ENCODE measurements at regions not wholly inside any gene's neighbourhood (a gene's known extent, or its start where the extent isn't known, plus 50 kb on each side); places are given as distances from the start of the nearest gene placed in this dataset.
"Not testable (repeated sequence)": the region's sequence is repeated elsewhere in the genome, so short reads cannot be mapped to it uniquely, and the experiment has no call there.

DNA sequence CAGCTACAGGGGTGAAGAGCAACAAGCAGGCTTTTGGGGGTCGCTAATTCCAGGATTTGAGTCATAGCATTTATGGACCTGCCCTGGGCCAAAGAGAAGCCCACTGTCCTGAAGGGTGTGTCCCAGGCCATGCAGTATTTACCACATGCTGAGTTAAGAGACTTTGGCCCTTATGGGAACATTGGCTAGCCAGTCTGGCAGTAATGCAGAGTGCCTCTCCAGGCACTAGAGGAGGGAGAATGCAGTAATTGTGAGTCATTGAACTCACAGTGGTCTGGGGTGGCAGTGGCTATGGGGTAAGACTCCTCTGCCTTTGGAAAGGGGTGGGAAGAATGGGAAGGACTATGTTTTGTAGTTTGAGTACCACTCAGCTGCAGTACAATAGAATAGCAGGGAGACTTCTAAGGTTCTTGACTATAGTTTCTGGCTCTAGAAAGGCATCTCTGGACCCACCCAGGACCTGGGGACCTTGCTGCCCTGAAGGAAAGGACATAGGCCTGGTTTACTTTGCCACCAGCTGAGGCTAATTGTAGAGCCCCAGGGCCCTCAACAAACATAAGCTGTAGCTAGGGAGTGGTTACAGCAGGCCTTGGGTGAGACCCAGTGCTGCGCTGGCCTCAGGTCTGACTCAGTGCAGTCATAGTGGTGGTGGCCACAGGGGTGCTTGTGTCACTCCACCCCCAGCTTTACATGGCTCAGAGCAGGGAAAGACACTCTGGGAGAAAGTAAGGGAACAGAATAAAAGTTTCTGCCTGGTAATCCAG is 520.9 kb downstream of the HTR1B start:
- no peak for DNase-seq

DNA sequence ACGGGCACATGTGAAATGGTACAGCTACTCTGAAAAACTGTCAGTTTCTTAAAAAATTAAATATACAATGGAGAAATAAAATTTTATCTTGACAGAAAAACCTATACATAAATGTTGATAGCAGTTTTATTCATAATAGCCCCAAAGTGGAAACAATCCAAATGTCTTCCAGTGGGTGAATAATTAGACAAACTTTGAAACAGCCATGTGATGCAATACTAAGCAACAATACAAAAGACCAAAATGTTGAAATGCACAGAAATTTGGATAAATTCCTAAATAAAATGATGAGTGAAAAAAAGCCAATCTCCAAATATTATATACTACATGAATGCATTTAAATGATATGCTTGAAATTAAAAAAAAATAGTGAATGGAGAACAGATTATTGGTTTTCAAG is 523.1 kb downstream of the HTR1B start:
- DNase-seq = no peak

DNA sequence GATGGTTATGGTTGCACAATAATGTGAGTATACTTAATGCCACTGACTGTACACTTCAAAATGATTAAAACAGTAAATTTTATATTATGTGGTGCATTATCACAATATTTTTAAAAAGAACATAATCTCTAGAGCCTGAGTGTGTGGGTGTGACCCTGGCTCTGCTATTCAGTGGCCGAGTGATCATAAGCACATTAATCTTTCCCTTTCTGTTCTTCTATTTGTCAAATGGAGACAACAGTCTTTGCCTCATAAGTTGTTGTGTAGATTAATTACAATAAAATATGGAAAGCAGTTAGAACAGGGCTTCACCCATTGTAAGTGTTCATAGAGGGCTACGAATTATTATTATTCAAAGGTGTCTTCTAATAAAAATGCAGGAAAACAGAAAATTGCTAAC is 548.6 kb downstream of the HTR1B start:
- DNase-seq = no peak

DNA sequence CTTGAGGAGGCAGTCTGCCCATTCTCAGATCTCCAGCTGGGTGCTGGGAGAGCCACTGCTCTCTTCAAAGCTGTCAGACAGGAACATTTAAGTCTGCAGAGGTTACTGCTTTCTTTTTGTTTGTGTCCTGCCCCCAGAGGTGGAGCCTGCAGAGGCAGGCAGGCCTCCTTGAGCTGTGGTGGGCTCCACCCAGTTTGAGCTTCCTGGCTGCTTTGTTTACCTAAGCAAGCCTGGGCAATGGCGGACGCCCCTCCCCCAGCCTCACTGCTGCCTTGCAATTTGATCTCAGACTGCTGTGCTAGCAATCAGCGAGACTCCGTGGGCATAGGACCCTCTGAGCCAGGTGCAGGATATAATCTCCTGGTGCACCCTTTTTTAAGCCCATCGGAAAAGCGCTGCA is 557.8 kb downstream of the HTR1B start:
- not testable (repeated sequence) for DNase-seq

DNA sequence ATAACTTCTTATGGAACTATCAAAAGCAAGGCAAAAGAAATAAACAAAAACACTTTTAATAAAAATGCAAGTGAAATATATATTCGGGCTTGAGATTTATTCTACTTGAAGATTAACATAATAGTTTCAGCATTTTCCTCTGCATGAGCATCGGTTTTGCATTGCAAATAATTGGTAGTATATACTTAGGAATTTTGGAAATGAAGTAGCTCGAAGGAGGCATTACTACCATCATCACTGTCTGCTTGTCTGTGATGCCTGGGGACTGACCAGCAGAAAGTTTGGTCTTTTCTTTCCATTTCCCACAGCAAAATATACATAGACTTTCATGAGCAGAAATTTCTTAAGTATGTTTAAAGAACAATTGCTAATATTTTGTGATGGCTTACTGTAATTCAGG is 570.7 kb downstream of the HTR1B start:
- no peak for DNase-seq

DNA sequence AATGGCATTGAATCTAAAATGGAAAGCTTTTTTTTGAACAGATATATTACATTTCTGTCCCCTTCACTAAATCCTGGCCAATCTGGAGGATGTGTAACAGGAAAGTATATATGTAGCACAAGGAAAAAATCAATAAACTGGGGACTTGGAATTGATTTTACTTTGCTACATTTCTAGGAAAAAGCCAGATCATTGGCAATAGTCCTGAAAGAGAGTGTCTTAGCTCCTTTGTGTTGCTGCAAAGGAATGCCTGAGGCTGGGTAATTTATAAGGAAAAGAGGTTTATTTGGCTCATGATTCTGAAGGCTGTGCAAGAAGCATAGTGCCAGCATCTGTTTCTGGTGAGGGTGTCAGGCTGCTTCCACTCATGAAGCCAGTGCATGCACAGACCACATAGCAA is 574.9 kb downstream of the HTR1B start:
- no peak for DNase-seq

DNA sequence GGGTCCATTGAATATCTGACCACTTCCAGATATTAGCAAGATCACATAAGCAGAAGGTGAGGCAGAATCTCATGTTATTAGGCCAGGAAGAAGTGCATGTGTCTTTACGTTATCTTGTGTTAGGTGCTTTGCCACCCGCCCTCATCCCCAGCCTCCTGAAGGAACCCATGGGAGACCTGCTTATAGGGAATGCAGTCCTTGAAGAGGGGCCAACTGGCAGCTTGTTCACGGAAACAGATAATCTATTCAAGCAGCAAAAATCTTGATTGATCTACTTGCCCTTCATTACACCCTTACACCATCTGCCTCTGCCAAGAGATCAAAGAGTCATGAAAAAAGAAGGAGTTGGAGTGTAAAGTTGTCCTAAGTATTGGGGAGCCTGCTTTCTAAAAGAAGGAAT is 576.4 kb downstream of the HTR1B start:
- DNase-seq = no peak

DNA sequence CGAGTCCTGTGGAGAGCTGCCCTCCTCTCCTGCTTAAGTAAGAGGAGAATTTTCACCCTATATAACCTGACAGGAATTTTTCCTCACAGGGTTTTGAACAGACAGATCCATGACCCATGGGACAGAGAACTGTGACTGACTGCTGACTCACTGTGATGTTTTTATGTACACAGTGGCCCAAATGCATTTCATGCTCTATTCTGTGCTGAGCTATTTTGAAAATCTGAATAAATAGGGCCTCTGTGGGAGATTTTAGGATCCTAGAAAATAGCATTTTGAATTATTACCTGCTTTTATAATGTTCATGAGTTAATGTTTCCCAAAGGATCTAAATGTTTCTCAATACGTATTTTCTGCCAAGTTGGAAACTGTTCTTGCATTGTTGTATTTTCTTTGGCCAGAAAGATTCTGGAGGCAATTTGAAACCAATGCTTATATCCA is 577.4 kb downstream of the HTR1B start:
- DNase-seq = no peak

DNA sequence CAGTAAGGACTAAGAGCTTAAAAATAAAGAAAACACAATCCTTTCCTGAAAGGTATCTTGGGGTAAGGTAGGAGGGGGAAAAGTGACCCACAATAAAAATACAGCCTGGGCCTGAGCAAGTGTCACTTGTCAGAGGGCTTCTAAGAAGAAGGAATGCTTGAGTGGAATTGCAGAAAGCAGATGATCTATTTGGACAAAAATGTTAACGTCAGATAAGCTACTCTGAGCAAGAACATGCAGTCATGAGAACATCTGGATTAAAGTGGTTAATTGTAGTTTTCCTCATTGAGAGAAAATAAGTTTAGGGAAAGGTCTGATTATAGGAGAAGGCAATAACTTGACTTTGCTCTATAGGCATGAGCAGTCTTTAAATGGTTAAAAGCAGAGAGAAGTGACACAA is 581.9 kb downstream of the HTR1B start:
- DNase-seq = no peak

DNA sequence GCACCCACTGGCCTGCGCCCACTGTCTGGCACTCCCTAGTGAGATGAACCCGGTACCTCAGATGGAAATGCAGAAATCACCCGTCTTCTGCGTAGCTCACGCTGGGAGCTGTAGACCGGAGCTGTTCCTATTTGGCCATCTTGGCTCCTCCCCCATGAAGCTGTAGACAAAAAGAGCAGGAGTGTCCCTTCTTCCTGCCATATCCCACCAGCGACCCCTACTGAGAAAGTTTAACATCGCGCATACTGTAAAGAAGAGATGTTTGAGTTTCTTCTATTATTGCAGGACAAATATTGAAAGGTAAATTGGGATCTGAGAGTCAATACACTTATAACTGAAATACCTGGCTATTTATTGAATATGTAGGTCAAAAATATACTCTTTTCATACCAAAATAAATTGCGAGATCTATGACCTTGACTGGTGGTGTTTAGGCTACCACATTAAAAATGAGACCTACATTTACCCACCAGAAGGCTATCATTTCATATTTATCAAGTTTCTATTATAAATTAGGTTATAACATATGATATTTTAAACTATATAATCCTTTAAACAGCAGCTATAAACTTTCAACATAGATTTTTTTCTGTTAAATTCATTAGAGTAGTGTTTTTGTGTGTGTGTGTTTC is 586.3 kb downstream of the HTR1B start:
- DNase-seq = no peak

DNA sequence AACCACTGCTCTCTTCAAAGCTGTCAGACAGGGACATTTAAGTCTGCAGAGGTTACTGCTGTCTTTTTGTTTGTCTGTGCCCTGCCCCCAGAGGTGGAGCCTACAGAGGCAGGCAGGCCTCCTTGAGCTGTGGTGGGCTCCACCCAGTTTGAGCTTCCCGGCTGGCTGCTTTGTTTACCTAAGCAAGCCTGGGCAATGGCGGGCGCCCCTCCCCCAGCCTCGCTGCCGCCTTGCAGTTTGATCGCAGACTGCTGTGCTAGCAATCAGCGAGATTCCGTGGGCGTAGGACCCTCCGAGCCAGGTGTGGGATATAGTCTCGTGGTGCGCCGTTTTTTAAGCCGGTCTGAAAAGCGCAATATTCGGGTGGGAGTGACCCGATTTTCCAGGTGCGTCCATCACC is 586.9 kb downstream of the HTR1B start:
- not testable (repeated sequence) for DNase-seq

DNA sequence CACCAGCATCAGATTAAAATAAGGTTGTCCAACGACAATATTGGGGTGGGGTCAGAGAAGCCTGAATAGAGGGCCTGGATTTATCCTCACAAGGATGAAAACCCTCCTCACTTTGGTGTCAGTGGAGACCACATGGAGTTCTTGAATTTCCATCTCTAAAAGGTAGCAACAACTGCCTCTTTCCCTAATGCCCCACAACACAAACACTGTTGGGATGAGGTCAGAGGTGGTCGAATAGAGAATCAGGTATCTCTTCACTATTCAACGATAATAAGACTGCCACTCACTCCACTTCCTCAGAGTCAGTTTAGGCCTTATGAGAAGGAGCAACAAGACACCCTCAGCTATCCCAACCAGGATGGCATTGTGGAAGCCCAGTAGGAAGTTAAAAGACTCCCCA is 596.1 kb downstream of the HTR1B start:
- no peak for DNase-seq

DNA sequence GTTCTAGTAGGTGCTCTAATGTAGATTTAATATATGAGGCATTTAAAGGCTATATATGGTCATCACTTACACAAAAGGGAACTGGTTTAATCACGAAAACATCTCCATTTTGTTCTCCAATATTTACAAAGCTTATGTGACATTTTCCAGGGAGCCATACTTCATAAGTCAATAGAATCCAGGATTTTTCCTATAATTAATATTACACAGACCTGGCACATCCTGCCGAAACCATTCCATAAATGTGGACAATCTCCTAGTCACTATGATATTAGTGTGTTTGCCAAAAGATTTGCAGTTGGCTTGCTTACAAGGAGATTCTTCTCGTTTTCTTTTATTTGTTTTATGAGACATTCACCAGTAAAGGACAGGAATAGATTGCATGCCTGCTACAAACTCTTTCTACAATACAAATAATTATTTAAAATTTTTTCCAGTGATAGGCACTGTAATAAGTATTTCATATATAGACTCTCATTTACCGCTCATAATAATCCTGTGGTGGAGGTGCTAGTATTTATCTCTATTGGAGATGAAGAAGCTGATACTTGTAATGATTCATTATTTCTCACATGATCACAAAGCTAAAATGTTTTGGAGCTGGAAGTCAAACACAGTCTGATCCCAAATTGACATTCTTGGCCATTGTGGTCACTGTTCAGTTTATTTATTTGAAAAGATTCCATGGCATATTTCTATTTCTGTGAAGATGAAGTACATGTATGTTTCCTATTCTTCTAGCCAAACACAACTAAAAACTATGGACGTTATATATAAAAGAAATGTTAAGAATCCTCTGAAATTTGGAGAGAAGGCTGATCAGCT is 597.0 kb downstream of the HTR1B start:
- DNase-seq = no peak

DNA sequence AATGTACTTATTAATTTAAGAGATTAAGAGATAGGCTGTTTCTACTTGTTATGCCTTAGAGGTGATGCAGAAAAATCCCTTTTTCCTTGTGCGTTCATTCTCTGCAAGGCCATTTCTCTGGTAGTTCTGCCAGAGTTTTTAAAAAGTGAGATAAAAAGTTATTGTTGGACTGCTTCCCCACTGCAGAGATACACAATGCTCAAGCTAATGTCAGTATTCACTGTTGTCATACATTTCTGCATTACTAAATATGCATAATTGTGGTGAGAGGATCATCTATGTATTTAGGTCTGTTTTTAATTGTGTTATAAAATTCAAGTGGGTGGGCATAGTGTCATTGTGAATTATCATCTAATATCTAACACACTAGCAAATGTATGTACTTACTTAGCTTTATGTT is 600.4 kb downstream of the HTR1B start:
- DNase-seq = no peak

DNA sequence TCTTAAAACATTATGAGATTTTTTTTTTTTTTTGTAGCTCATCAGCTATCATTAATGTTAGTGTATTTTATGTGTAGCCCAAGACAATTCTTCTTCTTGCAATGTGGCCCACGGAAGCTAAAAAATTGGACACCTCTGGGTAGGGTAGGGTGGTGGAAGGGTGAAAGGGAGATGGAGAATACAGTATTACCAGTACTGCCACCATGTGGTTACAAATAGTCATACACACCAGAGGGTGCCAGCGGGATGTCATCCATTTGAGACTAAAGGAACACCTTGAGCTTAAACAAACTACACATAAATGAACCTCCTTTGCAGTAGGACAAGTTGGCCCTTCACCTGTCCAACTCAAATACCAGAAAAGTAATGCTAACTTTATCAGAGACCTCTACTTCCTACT is 601.9 kb downstream of the HTR1B start:
- DNase-seq = peak in 1 of 2 experiments; percentile 10

DNA sequence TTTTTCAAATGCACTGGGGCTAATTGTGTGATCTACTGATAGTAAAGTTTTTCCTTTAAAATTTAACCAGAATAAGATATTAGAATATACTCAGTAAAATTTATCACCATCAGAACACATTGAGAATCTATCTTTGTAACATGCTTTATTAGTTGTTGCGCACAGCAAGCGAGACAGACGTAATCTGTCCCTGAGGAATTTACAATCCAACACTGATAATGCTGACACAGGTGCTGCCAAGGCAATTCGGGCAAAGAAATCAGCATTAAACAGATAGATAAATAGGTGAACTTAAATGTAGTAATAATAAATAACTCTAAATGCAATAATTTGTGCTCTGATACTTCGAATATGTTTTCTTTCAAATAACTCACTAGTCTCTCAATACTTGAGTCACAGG is 607.2 kb downstream of the HTR1B start:
- DNase-seq = no peak

DNA sequence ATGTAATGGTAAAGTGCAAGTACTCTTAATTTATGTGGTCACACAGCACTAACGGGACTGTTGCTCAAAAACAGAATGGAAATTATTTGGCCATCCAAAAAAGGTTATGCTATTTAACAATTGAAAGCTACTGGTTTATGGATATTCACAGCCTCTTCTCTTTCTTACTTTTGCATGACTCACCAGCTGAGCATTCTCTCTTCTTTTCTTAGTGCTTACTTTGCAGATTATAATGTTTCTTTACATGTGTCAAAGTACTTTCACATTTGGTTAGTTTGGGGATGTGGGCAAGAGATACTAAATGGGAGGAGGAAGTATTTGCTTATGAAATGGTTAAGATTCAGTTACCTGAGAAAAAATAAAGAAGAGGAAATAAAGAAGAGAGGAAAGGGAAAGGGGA is 610.5 kb downstream of the HTR1B start:
- no peak for DNase-seq

DNA sequence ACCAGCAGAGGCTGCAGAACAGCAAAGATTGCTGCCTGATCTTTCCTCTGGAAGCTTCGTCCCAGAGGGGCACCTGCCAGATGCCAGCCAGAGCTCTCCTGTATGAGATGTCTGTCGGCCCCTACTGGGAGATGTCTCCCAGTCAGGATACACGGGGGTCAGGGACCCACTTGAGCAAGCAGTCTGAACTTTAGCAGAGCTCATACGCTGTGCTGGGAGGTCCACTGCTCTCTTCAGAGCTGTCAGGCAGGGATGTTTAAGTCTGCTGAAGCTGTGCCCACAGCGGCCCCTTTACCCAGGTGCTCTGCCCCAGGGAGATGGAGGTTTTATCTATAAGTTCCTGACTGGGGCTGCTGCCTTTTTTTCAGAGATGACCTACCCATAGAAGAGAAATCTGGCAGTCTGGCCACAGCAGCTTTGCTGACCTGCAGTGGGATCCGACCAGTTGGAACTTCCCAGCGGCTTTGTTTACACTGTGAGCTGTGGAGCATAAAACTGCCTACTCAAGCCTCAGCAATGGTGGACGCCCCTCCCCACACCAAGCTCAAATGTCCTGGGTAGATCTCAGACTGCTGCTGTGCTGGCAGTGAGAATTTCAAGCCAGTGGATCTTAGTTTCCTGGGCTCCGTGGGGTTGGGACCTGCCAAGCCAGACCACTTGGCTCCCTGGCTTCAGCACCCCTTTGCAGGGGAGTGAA is 613.9 kb downstream of the HTR1B start:
- DNase-seq = not testable (repeated sequence)

DNA sequence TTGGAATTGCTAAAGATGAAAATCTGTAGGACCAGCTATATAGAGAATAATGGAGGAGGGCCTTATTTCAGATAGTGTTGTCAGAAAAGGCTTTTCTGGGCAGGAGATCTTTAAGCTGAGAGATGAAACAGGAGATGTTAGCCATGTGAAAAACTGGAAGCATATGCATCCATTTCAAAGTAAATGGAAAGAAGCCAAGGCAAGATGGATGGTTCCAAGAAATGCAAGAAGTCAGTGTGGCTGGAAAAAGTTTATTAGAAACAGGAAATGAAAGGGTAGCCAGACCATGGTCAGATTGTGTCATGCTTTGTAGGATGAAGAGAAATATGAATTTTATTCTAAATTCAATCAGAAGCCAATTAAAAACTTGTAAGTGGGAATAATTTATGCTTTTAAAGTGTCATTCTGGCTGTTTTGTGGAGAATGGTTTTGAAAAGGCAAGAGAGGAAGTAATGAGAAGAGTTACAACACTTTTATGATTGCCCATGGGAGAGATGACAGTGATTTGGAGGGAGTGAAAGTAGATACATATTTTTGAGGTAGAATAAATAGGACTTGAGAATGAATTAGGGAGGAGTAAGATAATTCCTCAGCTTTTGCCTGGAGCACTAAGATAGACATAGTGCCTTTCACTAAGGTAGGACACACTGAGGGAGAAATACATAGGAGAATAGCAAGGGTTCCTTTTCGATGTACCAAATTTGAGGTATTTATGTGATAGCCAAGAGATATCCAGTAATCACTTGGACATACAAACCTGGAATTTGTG is 620.1 kb downstream of the HTR1B start:
- no peak for DNase-seq

DNA sequence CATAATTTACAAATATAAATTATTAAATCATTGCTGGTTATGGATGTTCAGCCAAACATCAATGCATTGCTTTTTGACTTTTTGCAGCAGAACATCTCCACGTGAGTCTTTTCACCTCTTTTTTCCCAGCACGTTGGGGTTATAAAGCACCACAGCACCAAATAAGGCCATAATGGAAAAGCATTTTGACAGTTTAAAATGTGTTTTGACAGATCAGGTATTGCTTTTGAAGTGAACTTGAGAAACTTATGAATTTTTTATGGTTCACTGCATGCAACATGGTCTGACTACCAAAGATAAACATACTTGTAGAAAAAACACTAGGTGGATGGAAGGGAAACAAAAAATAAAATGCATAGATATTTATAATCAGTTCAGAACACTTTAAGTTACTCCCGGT is 622.4 kb downstream of the HTR1B start:
- no peak for DNase-seq

DNA sequence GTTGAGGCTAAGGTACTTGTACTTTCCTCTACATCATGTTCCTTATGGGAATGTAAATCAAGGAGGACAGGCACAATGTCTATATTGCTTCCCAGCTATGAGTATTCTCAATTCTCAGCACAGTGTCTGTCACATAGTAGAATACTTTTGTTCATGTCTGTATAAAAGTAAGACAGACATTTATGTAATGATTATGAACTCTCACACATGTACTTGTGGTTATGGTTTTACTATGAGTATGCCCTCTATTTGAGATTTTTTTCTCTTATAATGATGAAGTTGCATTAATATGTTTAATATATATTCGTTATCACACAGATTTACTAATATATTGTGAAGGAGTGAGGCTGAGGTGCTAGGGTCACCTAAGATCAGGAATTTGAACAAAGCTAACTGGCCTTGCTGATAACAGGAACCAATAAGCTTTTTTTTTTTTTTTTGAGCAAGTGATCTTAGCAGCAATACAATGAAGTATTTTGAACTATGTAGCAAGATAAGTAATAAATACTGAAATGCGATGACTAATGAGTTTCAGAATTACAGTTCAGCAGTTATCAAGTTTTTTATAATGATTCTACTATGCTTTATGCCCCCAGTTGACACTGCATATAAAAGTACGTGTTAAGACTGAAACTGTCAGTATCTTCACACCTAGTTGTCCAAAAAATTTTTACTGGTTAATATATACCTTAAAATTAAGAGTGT is 623.1 kb downstream of the HTR1B start:
- no peak for DNase-seq

DNA sequence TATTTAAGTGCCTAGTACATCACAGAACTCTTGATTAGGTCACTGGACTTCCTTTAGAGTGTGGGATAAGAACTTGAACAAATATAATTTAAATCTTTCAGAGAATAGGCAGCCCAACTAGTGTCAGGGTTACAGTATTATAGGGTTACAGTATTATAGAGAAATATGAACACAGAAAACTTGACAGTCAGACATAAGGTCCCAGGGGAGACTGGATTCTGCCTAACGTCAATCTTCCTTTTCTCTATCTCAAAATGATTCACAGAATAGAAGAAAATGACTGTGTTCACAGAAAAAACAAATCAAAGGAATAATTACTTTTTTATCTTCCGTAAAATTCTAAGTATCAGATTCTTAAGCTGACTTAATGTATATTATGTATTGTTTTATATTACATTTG is 623.8 kb downstream of the HTR1B start:
- no peak for DNase-seq

All from SW 1271 (cell line).